HG02588 (cell line): ENCODE measurements at regions not wholly inside any gene's neighbourhood (a gene's known extent, or its start where the extent isn't known, plus 50 kb on each side); places are given as distances from the start of the nearest gene placed in this dataset.
"Not testable (repeated sequence)": the region's sequence is repeated elsewhere in the genome, so short reads cannot be mapped to it uniquely, and the experiment has no call there.

Experiments used
- ATAC-seq: cut with Tn5 transposase; IDR thresholded peaks from one replicate; pipeline ENCODE4 v1.9.1; 2021; ENCODE audit warnings: mild to moderate bottlenecking, moderate library complexity; ENCODE audit not compliant: unreplicated experiment

DNA sequence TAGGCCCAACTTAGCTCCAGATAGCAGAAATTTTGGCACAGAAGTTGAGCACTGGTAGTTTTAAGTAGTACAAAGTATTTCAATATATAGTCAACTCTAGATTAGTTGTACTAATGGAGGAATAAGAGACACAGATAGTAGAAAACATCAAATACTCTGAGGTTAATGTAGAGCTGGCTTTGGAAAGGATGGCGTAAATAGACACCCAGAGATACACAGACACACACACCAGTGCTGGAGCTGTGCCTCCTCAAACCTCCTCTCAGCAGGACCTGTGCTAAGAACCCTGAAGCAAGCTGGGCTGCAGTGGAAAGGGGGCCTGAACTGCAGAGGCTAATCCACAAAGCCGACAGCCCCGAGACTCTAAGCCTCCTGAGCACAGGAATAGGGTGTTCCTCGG lies 67.0 kb upstream of the EDEM3 start:
- ATAC-seq: no peak

DNA sequence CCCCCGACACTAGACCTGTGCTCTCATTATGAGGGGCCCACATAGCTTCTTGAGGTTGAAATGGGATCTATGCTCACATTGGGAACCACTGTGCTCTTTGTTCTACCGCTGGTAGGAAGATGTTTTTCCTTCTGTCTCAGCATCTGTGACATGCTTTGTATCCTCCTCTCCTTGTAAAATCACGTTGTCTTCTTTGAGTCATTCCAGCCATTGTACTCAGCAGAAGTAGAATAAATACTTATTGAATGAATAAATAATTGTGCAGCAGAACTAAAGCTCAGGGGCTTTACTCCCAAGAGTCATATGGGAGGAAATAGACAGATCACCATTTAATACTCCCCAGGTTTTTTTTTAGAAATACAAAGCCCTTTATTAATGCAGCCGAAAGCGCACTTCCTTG lies 66.3 kb upstream of the EDEM3 start:
- ATAC-seq: no peak

DNA sequence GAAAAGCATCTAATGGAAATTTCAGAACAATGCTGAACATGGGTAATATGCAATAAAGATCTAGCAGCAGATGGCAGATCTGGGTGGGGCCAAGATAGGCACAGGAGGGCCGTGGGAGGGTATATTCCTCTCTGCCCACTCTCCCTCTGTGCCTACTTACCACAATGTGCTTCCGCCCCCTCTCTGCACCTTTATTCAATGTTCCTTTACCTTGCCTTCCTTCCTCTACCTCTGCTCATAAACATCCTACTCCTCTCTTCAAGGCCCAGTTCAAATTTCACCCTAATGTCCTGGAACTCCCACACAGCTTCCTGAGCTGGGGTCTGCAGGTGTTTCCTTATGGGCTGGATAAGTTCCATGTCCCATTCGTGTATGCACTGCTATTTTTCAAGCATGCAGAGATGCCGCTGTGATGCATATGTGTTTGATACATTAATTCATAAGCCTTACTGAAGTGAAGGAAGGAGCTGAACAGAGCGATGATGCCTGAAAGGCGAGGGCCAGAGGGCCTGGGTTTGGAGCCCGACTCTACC lies 65.6 kb upstream of the EDEM3 start:
- no peak for ATAC-seq

DNA sequence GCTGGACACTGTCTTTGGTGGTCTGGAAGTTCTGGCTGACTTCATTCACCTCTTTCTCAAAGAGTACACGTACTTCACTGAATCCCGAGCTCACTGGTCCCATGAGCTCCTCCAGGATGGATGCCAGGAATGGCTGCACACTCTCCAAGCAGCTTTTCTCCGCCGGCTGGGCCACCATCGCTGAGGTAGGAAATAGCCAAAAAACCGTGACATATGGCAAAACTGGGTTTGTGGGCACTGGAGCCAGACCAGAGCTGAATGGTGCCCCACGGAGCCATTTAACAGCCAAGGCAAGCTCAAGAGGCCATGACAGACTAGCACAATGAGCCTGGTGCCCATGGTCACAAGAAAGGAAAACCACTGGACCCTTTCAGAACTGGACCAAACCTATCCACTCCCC lies 64.0 kb upstream of the EDEM3 start:
- ATAC-seq: no peak

DNA sequence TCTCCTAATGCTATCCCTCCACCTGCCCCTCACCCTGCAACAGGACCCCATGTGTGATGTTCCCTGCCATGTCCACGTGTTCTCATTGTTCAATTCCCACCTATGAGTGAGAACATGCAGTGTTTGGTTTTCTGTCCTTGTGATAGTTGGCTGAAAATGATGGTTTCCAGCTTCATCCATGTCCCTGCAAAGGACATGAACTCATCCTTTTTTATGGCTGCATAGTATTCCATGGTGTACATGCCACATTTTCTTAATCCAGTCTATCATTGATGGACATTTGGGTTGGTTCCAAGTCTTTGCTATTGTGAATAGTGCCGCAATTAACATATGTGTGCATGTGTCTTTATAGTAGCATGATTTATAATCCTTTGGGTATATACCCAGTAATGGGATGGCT lies 62.3 kb upstream of the EDEM3 start:
- not testable (repeated sequence) for ATAC-seq

DNA sequence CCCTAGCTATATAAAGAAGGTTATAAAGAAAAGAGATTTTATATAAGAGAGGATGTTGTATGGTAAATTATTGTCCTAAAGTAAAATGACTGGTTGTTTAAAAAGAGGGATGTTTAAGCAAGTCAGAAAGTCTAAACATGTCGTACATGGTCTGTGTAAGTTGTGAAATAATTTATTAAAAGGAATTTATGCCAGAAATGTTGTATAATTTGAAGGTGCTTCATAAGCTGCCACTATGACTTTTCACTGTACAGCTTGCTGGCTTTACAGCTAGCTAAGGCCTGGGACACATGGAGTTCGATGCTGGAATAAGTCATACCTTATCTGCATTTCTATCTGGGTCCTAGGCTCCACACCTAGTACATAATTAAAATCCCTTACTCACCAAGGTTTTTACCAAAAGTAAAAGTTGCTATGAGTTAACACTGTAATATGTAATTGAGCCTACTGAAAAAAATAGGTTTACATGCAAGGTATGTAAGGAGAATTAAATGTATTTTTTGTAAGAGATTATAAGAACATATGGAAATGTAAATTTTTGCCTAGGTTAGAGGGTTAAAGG lies 59.0 kb upstream of the EDEM3 start:
- ATAC-seq: no peak

DNA sequence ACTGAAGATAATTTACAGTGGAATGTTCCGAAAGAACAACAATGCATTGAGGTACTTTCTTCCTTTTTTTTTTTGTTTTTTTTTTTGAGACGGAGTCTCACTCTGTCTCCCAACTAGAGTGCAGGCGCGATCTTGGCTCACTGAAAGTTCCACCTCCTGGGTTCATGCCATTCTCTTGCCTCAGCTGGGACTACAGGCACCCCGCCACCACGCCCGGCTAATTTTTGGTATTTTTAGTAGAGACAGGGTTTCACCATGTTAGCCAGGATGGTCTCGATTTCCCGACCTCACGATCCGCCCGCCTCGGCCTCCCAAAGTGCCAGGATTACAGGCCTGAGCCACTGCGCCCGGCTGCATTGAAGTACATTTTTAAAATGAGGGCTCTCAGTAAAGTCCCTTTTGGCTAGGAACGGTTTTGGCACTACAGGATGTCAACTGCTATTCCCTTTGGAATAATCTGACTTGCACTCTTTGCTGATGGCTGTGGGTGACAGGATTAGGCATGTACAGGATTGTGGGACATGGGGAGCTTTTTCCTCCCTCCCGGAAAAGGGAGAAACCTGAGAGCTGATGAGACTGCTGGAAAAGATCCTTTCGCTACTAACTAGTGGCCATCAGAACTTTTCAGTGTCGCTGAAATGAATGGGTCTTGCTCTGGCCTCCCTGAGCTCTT lies 56.9 kb upstream of the EDEM3 start:
- ATAC-seq: no peak

DNA sequence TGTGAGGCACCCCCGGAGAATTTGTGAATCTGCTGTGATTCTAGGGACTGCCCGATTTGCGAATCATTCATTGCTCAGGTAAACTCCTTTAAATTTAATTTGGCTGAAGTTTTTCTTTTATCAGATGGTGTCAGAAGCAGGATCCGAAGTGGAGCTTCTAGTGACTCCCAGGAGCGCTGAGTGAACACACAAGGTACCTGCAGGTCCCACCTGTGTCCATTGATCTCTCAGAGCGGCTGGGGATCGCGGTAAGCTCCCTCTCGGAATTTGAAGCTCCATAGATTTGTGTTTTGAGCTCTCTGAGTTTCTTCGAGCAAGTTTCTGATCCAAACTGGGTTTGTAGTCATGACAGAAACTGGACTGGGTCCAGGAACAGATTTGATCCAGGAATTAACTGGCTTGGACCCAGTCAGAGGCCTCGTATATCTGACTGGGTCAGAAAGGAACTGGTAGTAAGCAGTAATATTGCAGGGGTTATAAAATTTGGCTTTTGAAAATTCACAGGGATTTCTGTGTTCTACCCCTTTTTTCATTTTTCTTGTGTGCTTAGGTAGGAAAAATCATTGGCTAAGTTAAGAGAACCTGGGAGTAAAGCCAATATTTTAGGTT lies 56.2 kb upstream of the EDEM3 start:
- ATAC-seq: no peak

DNA sequence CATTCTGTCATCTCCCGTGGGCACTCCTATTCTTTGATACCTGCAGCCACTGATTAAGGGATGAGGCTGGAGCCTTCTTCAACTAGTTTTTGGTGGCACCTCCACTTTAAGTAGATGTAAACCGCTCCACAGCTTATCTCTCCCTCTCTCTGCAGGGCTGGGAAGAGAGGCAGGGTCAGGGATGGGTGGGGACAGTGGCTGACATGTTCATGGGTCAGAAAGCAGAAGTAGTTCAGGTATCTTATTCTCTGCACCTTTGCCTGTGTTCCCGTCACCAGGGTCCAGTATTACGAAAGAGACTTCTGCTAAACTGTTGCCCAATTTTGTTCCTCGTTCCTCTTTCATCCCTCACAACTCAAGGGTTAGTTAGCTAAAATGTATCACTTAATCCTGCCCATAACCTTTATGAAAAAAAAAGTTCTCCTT lies 51.7 kb upstream of the EDEM3 start:
- no peak for ATAC-seq

DNA sequence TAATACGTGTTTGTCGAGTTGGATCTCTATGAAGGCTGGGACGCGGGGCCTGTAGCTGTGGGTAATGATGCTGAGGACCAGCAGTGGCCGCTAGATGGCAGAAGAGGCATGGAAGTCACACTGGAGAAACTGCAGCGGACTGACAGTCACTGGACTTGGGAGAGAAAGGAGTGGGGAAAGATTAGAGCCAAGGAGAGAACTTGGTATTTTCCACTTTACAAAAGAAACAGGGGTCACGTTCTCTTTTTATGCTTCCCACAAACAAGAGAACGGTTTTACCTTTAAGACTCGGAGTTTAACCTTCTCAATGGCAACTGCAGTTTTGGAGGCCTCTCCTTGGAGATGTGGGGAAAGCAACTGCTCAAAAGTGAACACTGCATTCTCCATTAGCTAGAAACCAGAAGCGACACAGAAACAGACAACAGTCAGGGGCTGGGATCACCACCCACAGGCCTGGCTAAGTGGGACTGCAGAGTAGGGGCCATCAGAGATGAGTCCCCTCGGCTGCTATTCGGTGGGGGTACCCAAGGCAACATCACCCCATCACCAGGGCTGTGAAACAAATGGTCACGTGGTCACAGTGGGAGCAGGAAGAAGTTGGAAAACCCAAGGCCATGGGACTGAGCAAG lies 51.1 kb upstream of the EDEM3 start:
- peak; percentile 92 for ATAC-seq
